Immature natural killer cell (primary cell): ENCODE measurements at regions not wholly inside any gene's neighbourhood (a gene's known extent, or its start where the extent isn't known, plus 50 kb on each side); places are given as distances from the start of the nearest gene placed in this dataset.
"Not testable (repeated sequence)": the region's sequence is repeated elsewhere in the genome, so short reads cannot be mapped to it uniquely, and the experiment has no call there.

Experiments
- DNase-seq, 3 donors: peaks; one replicate each; pipeline ENCODE4 v3.0.0; 2022; ENCODE audit warnings: mixed read lengths in 1 of 3
- H3K27ac Mint-ChIP-seq, 6 donors: one replicate each; pipeline ENCODE4 v1.8.0; 2020; ENCODE audit warnings: mixed read lengths in 6 of 6, mild to moderate bottlenecking in 5 of 6, inconsistent platforms in 4 of 6, moderate library complexity in 3 of 6
- H3K27me3 Mint-ChIP-seq, 3 donors: one replicate each; pipeline ENCODE4 v1.8.0; 2020 to 2021; ENCODE audit warnings: low read depth in 3 of 3, mild to moderate bottlenecking in 3 of 3, mixed read lengths in 3 of 3, moderate library complexity in 3 of 3, inconsistent platforms in 1 of 3
- H3K36me3 Mint-ChIP-seq, 3 donors: one replicate each; pipeline ENCODE4 v1.8.0; 2020; ENCODE audit warnings: mixed read lengths in 3 of 3, inconsistent platforms in 2 of 3, mild to moderate bottlenecking in 2 of 3
- H3K4me1 Mint-ChIP-seq, 2 donors: one replicate each; pipeline ENCODE4 v1.8.0; 2020; ENCODE audit warnings: inconsistent platforms in 2 of 2, mild to moderate bottlenecking in 2 of 2, mixed read lengths in 2 of 2, moderate library complexity in 1 of 2
- H3K4me3 Mint-ChIP-seq, 5 donors: one replicate each; pipeline ENCODE4 v1.8.0; 2020; ENCODE audit warnings: mild to moderate bottlenecking in 5 of 5, mixed read lengths in 5 of 5, inconsistent platforms in 3 of 5, moderate library complexity in 3 of 5
- H3K9me3 Mint-ChIP-seq, 6 donors: one replicate each; pipeline ENCODE4 v1.8.0; 2020; ENCODE audit warnings: mild to moderate bottlenecking in 6 of 6, mixed read lengths in 6 of 6, inconsistent platforms in 4 of 6, moderate library complexity in 3 of 6

DNA sequence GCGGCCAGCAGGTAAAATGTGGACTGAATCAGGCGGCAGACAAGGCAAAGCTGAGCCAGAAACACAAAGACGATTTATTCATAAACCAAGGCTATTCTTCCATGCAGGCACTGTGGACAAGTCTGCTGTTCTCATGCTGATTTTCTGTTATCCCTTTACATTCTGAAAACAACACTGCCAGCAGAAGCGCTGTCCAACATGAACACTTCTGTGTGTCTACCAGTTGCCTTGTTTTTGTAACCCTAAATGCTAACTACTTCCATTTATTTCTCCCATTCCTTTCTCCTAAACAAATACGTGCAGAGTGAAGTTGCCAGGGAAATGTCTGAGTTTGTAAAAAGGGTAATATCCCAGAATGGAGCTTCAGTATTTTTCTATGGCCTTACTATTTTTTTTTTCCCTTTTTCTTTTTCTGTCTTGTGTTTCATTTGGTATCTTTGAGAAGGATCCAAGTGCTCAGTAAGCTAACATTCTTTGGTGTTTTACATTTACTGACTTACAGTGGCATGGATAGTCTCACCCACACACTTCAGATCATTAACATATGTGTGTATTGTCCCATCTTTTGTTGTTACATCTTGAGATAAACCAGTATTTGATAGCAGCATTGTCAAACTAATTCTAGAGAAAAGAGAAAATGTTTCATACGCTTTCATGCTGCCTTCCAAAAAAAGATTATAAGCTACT lies 1308.9 kb upstream of the MAP3K7 start:
- Mint-ChIP-seq H3K4me1 (no peaks in the 10 kb centered on the region), H3K4me3 (no peak overlapping the region), H3K27me3 (peaks cover 0 to 4% (median 0%) of the 10 kb centered on the region in 3 donors), H3K36me3 (peaks cover 0 to 5% (median 0%) of the 10 kb centered on the region in 3 donors), H3K27ac (no peak overlapping the region), H3K9me3 (peaks cover 8 to 55% (median 22%) of the 10 kb centered on the region in 6 donors)
- DNase-seq: no peak

GRCh38 chr6:91886183-91886795 lies 1299.4 kb upstream of the MAP3K7 start:
- Mint-ChIP-seq H3K27ac (no peak overlapping the region), H3K36me3 (peaks cover 0 to 5% (median 0%) of the 10 kb centered on the region in 3 donors), H3K27me3 (no peaks in the 10 kb centered on the region), H3K9me3 (peaks cover 13 to 47% (median 30%) of the 10 kb centered on the region in 6 donors), H3K4me1 (no peaks in the 10 kb centered on the region), H3K4me3 (no peak overlapping the region)
- no peak for DNase-seq

GRCh38 chr6:91881791-91882190 lies 1294.9 kb upstream of the MAP3K7 start:
- not testable (repeated sequence) for H3K4me1 Mint-ChIP-seq, H3K27ac Mint-ChIP-seq, H3K27me3 Mint-ChIP-seq, H3K36me3 Mint-ChIP-seq, H3K4me3 Mint-ChIP-seq, DNase-seq
- peaks cover 10 to 42% (median 19%) of the 10 kb centered on the region in 6 donors for H3K9me3 Mint-ChIP-seq

DNA sequence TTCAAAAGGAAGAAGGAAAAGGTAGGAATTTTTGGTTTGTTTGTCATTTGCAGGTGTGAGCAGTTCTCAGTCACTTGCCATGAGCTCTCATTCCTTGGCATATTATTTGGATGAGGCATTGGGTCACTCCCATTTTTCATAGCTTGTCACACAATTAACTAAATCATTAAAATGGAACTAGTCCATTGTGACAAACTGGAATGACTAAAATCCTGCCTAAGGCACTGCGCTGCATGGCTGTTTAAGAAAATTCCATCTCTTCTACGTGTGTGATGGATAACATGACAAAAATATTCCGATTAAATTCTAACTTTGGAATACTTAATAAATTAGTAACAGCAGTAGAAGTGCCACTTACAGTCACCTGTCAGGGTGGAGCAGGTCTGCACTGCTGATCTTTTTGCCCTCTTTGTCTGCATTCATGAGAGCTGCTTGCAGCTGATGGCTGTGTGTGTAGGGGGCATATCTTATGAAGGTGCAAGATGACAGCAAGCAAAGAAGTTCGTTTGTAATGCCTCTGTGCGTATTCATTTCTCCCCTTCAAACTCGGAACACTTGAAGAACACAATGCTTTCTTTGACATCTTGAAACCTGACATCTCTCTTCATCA lies 1292.6 kb upstream of the MAP3K7 start:
- Mint-ChIP-seq H3K4me3 (no peak overlapping the region), H3K4me1 (no peaks in the 10 kb centered on the region), H3K27ac (no peak overlapping the region), H3K9me3 (peaks cover 2 to 35% (median 9%) of the 10 kb centered on the region in 6 donors), H3K27me3 (no peaks in the 10 kb centered on the region), H3K36me3 (peaks cover 0 to 4% (median 0%) of the 10 kb centered on the region in 3 donors)
- DNase-seq: no peak

GRCh38 chr6:91877994-91878393 lies 1291.1 kb upstream of the MAP3K7 start:
- Mint-ChIP-seq H3K27me3 (no peaks in the 10 kb centered on the region), H3K9me3 (peaks cover 2 to 28% (median 6%) of the 10 kb centered on the region in 6 donors), H3K27ac (no peak overlapping the region), H3K4me3 (no peak overlapping the region), H3K4me1 (no peaks in the 10 kb centered on the region), H3K36me3 (no peaks in the 10 kb centered on the region)
- DNase-seq: no peak

- no peak overlapping the region for H3K27ac Mint-ChIP-seq
- no peaks in the 10 kb centered on the region for H3K27me3 Mint-ChIP-seq
- no peak overlapping the region for H3K4me3 Mint-ChIP-seq
- no peak for DNase-seq
- H3K36me3 Mint-ChIP-seq: peaks cover 0 to 3% (median 0%) of the 10 kb centered on the region in 3 donors
- peaks cover 0 to 11% (median 4%) of the 10 kb centered on the region in 6 donors for H3K9me3 Mint-ChIP-seq
- H3K4me1 Mint-ChIP-seq: no peaks in the 10 kb centered on the region
These were observed 1288.1 kb upstream of the MAP3K7 start for GRCh38 chr6:91874971-91875370.

DNA sequence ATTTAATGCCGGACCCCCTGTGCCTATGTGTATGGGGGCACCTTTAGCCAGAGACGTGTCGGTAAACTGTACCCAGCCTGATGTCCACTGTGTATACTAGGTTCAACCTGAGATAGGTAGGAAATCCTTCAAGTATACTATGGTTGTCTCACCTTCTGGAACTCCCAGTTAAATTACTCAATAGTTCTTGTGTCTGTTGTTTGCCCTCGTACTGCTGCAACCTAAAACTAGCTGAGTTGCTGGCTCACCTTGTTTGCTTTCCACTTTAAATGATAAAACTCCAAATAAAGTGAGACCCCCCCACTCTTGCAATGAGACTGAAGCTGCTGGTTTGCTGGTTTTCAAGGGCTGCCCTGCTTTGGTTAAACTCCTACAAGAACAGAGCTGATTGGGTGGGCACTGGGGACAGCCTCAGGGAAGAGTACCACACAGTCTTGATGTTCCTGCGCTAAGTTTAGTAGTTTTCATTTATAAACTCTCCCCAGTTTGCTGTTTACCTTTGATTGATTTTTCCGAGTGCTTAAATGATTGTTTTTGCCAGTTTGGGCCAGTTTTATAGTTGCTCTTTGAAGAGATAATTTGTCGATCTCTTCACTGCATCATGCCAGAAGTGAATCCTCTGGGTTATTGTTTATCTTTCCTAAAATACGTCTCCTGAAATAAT lies 1281.8 kb upstream of the MAP3K7 start:
- Mint-ChIP-seq H3K9me3 (peaks cover 2 to 30% (median 16%) of the 10 kb centered on the region in 6 donors), H3K27me3 (peaks cover 0 to 2% (median 0%) of the 10 kb centered on the region in 3 donors), H3K4me3 (no peak overlapping the region), H3K27ac (no peak overlapping the region), H3K4me1 (no peaks in the 10 kb centered on the region), H3K36me3 (peaks cover 0 to 3% (median 0%) of the 10 kb centered on the region in 3 donors)
- DNase-seq: no peak

DNA sequence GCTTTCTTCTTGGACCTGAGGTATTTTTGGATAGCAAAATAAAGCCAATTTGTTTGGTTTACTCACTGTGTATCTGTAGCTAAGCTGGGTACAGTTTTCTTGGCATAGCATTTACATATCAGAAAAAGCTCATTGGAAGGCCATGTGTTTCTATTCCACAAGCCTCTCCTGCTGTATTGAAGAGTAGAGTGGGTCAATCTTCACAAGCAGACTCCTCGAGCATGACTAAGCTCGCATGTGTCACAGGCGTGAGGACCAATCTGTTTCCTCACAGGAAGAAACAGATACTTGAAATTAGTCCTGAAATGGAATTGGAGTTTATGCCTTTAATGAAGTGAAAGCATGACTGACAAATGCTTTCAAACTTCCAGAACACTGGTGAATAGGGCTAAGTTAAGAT lies 1279.0 kb upstream of the MAP3K7 start:
- H3K36me3 Mint-ChIP-seq: peaks cover 0 to 3% (median 0%) of the 10 kb centered on the region in 3 donors
- DNase-seq: no peak
- peaks cover 5 to 40% (median 15%) of the 10 kb centered on the region in 6 donors for H3K9me3 Mint-ChIP-seq
- no peak overlapping the region for H3K27ac Mint-ChIP-seq
- H3K4me3 Mint-ChIP-seq: no peak overlapping the region
- H3K4me1 Mint-ChIP-seq: no peaks in the 10 kb centered on the region
- peaks cover 0 to 2% (median 0%) of the 10 kb centered on the region in 3 donors for H3K27me3 Mint-ChIP-seq

DNA sequence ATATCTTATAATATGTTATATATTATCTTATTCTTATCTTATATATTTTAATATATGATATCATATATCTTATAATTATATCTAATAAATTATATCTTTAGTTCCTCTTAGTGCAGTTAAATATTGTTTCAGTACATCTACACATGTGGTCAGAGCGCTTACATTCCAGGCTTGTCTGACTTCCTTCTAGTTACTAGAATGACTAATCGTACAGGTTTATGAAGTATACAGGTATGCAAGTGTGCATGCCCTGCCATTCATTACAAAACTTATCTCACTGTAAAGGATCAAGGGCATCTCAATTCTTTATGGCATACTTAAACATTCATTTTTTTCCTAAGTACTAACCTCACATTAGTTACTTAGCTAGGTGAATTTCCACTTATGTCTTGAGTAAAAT lies 1278.0 kb upstream of the MAP3K7 start:
- no peak overlapping the region for H3K27ac Mint-ChIP-seq

DNA sequence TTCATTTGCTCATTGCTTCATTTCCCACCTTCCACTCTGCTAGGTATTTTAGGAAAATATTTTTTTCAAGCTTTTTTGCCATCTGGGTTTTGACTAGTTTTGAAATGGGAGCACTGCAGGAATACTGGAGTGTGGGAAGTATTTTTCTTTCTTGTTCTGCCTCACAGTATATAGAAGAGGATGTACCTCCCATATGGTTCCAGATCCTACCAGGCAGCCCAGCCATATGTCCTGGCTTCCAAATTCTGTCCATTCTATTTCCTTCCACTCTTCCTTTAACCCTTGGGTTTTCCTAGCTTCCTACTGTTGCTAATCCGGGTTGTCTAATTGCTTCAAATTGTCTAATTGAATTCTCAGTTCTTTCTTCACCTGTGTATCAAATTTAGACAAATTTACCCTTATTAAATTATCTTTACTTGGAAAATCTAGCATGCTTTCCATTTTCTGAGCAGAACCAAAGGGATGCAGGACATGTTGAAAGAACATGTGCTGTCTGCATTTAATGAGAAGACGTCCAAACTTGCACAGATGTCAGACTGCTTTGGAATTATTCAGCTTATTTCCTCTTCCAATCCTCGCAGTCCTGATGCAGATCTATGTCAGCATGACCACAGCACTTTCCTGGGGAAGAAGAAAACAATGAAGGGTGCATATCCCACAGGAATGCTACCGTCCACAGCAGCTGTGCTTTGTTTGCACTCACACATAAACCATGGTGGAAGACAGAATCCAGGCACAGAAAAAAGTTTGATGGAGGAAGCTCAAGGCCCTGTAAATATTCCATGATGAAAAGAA lies 1273.9 kb upstream of the MAP3K7 start:
- H3K27ac Mint-ChIP-seq: no peak overlapping the region
- DNase-seq: no peak
- no peaks in the 10 kb centered on the region for H3K27me3 Mint-ChIP-seq
- peaks cover 4 to 26% (median 10%) of the 10 kb centered on the region in 6 donors for H3K9me3 Mint-ChIP-seq
- no peak overlapping the region for H3K4me3 Mint-ChIP-seq
- H3K36me3 Mint-ChIP-seq: no peaks in the 10 kb centered on the region
- no peaks in the 10 kb centered on the region for H3K4me1 Mint-ChIP-seq

More for the DNA sequence above, 1278.0 kb upstream of the MAP3K7 start:
- Mint-ChIP-seq H3K4me3 (no peak overlapping the region), H3K27me3 (peaks cover 0 to 2% (median 0%) of the 10 kb centered on the region in 3 donors), H3K9me3 (peaks cover 5 to 40% (median 15%) of the 10 kb centered on the region in 6 donors), H3K4me1 (no peaks in the 10 kb centered on the region), H3K36me3 (peaks cover 0 to under 1% (median 0%) of the 10 kb centered on the region in 3 donors)
- no peak for DNase-seq

DNA sequence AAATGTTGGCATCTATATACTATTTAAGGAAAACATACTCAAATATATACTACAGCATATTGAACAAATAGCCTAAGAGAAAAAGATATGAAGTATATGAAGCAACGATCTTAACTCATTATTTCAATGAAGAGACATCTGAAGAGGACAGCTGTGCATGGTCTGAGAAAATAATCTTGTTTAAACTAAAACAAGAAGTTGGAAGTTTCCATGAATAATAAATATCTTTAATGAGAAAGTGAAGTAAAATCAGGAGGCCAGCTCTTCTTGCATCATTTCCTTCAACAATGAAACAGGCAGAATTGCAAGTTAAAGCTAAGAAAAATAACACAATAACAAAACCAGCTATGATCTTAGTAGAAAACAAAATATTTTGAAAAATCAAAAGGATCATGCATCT lies 1265.4 kb upstream of the MAP3K7 start:
- no peak overlapping the region for H3K27ac Mint-ChIP-seq
- no peaks in the 10 kb centered on the region for H3K4me1 Mint-ChIP-seq
- H3K4me3 Mint-ChIP-seq: no peak overlapping the region
- H3K27me3 Mint-ChIP-seq: no peaks in the 10 kb centered on the region
- H3K36me3 Mint-ChIP-seq: no peaks in the 10 kb centered on the region
- no peak for DNase-seq
- peaks cover 8 to 45% (median 19%) of the 10 kb centered on the region in 6 donors for H3K9me3 Mint-ChIP-seq

GRCh38 chr6:91834813-91835212 lies 1247.9 kb upstream of the MAP3K7 start:
- Mint-ChIP-seq H3K36me3 (no peaks in the 10 kb centered on the region), H3K27ac (no peak overlapping the region), H3K4me3 (no peak overlapping the region), H3K27me3 (no peaks in the 10 kb centered on the region), H3K4me1 (no peaks in the 10 kb centered on the region), H3K9me3 (peaks cover 7 to 44% (median 11%) of the 10 kb centered on the region in 6 donors)
- no peak for DNase-seq

DNA sequence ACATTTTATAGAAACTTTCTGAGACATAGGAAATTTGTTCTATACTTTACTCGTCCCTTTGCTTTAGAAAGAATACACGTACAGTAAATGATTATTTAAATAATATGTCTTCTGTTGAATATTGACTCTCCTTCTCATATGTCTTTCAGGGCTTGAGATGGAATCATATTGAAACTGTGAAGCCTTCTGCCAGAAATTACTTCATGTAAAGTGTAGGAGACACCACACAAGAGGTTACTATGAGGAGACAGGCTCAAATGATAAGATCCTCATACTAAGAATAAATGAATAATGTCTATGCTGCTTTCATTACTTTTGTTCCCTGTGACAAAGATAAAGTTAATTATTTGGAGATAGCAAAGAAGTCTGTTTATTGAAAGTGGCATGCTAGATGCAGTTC lies 1240.3 kb upstream of the MAP3K7 start:
- Mint-ChIP-seq H3K4me1 (no peaks in the 10 kb centered on the region), H3K27ac (no peak overlapping the region), H3K36me3 (no peaks in the 10 kb centered on the region), H3K9me3 (peaks cover 8 to 17% (median 14%) of the 10 kb centered on the region in 6 donors), H3K4me3 (no peak overlapping the region), H3K27me3 (no peaks in the 10 kb centered on the region)
- DNase-seq: no peak
